B cell (primary cell): ENCODE measurements at regions not wholly inside any gene's neighbourhood (a gene's known extent, or its start where the extent isn't known, plus 50 kb on each side); places are given as distances from the start of the nearest gene placed in this dataset.

Experiments used
- CTCF ChIP-seq: fragments of 200-600 bp; IDR thresholded peaks from one replicate; pipeline ENCODE4 v1.8.0; 2022; ENCODE audit warnings: antibody characterized with exemption, mild to moderate bottlenecking
- EZH2 ChIP-seq: IDR thresholded peaks from 2 replicates; pipeline ENCODE4 v1.6.1; 2012; ENCODE audit warnings: borderline replicate concordance, low read depth, mild to moderate bottlenecking, moderate library complexity, low read length; ENCODE audit not compliant: insufficient read depth, poor library complexity, severe bottlenecking

DNA sequence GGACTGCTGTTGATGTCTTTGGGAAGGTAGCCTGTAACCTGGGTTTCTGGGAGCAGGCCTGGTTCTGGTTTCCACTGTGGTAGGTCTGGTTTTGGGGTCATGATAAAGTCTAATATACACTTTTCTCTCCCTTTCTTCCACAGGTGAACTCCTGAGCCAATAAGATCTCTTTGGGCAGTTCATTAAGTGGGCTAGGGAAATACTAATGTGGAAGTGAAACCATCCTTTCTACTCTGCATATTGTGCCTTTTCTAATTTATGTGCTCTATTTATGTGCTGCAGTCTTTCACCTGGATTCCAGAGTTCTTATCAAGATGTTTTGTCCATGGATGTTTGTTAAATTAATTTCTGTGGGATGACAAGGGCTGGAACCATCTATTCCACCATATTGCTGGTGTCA, 165.7 kb upstream of the PTPRK start:
- no peak for TF ChIP-seq CTCF
- no peak for TF ChIP-seq EZH2
